ENCODE measurements at regions not wholly inside any gene's neighbourhood (a gene's known extent, or its start where the extent isn't known, plus 50 kb on each side); places are given as distances from the start of the nearest gene placed in this dataset.

- H3K36me3 Mint-ChIP-seq (ENCODE audit: low read depth): no peaks in the 10 kb centered on the region
- H3K9me3 Mint-ChIP-seq: no peaks in the 10 kb centered on the region
- H3K4me1 Mint-ChIP-seq: no peaks in the 10 kb centered on the region
- no peaks in the 10 kb centered on the region for H3K27me3 Mint-ChIP-seq (ENCODE audit: low read depth, poor library complexity)
- no peak for TF ChIP-seq CTCF (IDR thresholded peaks at IDR 0.05)
- H3K27ac Mint-ChIP-seq: no peak overlapping the region
- no peak for DNase-seq
- H3K4me3 Mint-ChIP-seq: no peak overlapping the region
Measured at GRCh38 chr14:26773906-26774593, 176.2 kb upstream of the NOVA1 start.

GRCh38 chr14:26775765-26776563, 178.1 kb upstream of the NOVA1 start:
- DNase-seq: no peak
- Mint-ChIP-seq H3K36me3 (ENCODE audit: low read depth) (no peaks in the 10 kb centered on the region), H3K27me3 (ENCODE audit: low read depth, poor library complexity) (no peaks in the 10 kb centered on the region), H3K9me3 (no peaks in the 10 kb centered on the region), H3K4me3 (no peak overlapping the region), H3K4me1 (no peaks in the 10 kb centered on the region), H3K27ac (no peak overlapping the region)
- TF ChIP-seq CTCF (IDR thresholded peaks at IDR 0.05): no peak

GRCh38 chr14:26791117-26791806, 193.4 kb upstream of the NOVA1 start:
- no peak overlapping the region for H3K27ac Mint-ChIP-seq
- H3K36me3 Mint-ChIP-seq (ENCODE audit: low read depth): no peaks in the 10 kb centered on the region
- no peaks in the 10 kb centered on the region for H3K4me1 Mint-ChIP-seq
- H3K27me3 Mint-ChIP-seq (ENCODE audit: low read depth, poor library complexity): peaks cover 5% of the 10 kb centered on the region
- no peaks in the 10 kb centered on the region for H3K9me3 Mint-ChIP-seq
- no peak overlapping the region for H3K4me3 Mint-ChIP-seq
- TF ChIP-seq CTCF (IDR thresholded peaks at IDR 0.05): no peak
- no peak for DNase-seq

- Mint-ChIP-seq H3K4me1 (no peaks in the 10 kb centered on the region), H3K36me3 (ENCODE audit: low read depth) (no peaks in the 10 kb centered on the region), H3K27ac (no peak overlapping the region), H3K4me3 (no peak overlapping the region), H3K27me3 (ENCODE audit: low read depth, poor library complexity) (no peaks in the 10 kb centered on the region), H3K9me3 (no peaks in the 10 kb centered on the region)
- no peak for TF ChIP-seq CTCF (IDR thresholded peaks at IDR 0.05)
- no peak for DNase-seq
Measured at GRCh38 chr14:26794731-26795130, 196.9 kb upstream of the NOVA1 start.

- Mint-ChIP-seq H3K9me3 (peaks cover 17% of the 10 kb centered on the region), H3K27ac (no peak overlapping the region), H3K4me1 (no peaks in the 10 kb centered on the region), H3K27me3 (ENCODE audit: low read depth, poor library complexity) (no peaks in the 10 kb centered on the region), H3K4me3 (no peak overlapping the region), H3K36me3 (ENCODE audit: low read depth) (no peaks in the 10 kb centered on the region)
- TF ChIP-seq CTCF (IDR thresholded peaks at IDR 0.05): no peak
- DNase-seq: no peak
Measured at GRCh38 chr14:26808407-26808806, 210.6 kb upstream of the NOVA1 start.

All from nephron progenitor cell (in vitro differentiated cells).